ENCODE measurements at regions not wholly inside any gene's neighbourhood (a gene's known extent, or its start where the extent isn't known, plus 50 kb on each side); places are given as distances from the start of the nearest gene placed in this dataset.

- TF ChIP-seq, protein P1, sequence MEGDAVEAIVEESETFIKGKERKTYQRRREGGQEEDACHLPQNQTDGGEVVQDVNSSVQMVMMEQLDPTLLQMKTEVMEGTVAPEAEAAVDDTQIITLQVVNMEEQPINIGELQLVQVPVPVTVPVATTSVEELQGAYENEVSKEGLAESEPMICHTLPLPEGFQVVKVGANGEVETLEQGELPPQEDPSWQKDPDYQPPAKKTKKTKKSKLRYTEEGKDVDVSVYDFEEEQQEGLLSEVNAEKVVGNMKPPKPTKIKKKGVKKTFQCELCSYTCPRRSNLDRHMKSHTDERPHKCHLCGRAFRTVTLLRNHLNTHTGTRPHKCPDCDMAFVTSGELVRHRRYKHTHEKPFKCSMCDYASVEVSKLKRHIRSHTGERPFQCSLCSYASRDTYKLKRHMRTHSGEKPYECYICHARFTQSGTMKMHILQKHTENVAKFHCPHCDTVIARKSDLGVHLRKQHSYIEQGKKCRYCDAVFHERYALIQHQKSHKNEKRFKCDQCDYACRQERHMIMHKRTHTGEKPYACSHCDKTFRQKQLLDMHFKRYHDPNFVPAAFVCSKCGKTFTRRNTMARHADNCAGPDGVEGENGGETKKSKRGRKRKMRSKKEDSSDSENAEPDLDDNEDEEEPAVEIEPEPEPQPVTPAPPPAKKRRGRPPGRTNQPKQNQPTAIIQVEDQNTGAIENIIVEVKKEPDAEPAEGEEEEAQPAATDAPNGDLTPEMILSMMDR (IDR thresholded peaks at IDR 0.05) = no peak
- TF ChIP-seq EP300 (IDR thresholded peaks at IDR 0.05) (no peak), POLR2A (IDR thresholded peaks at IDR 0.05) (no peak)
Measured at GRCh38 chr7:131943646-131944045, 387.2 kb upstream of the PODXL start.
